Peyer's patch (tissue), 4 donors: ENCODE measurements at regions not wholly inside any gene's neighbourhood (a gene's known extent, or its start where the extent isn't known, plus 50 kb on each side); places are given as distances from the start of the nearest gene placed in this dataset.

ENCODE experiments used
- POLR2A ChIP-seq, 2 donors: fragments of 450-650 bp; IDR thresholded peaks; one replicate each; pipeline ENCODE4 v1.5.1; 2017; ENCODE audit warnings: antibody characterized with exemption in 2 of 2, mild to moderate bottlenecking in 2 of 2, moderate library complexity in 2 of 2
- TF ChIP-seq, protein P1 (sequence below), 6 experiments: fragments of 450-650 bp in 4 of 6; fragments of 200-600 bp in 2 of 6; sonication (generic) in 1 of 6; IDR thresholded peaks; one replicate each; pipeline ENCODE4 v1.5.1; 2017 to 2019; ENCODE audit warnings: antibody characterized with exemption in 6 of 6, mild to moderate bottlenecking in 3 of 6, moderate library complexity in 1 of 6

DNA sequence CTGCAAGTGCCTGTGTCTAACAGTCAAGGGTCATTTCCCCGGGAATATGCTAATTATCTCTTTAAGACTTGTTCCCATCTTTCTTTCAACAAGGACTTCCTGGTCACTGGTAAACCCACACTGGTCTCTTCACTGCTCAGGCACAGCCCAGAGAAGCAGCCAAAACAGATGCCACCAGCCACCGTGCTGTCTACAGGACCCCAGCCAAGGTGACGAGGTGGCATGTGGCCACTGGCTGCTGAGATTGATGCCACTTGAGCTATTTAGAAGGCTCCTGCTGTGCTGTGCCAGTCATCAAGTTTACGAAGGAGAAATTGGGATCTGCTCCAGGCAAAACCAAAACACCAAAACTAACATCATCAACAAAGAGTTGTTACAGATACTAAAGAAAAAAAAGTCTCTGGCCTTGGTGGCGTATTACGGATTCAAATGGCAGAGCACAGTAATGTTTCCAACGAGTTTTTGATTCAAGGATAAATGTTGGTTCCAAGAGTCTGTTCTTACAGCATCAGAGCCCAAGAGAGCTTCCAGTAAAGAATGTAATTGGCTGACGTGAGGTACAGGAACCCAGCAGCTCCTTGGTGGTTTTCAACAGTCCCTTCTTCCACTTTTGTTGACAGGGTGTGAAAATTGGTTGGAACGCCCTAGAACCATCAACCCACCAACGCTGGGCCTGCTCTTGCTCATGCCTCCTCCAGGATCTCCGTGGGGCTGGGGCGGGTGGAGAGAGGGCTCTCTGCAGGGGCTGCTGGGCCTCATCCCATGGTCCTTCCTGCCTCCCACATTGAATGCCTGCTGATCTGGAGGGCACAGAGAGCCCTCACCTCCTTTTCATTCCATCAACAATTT lies 63.7 kb upstream of the ZCCHC2 start:
- TF ChIP-seq, protein P1, sequence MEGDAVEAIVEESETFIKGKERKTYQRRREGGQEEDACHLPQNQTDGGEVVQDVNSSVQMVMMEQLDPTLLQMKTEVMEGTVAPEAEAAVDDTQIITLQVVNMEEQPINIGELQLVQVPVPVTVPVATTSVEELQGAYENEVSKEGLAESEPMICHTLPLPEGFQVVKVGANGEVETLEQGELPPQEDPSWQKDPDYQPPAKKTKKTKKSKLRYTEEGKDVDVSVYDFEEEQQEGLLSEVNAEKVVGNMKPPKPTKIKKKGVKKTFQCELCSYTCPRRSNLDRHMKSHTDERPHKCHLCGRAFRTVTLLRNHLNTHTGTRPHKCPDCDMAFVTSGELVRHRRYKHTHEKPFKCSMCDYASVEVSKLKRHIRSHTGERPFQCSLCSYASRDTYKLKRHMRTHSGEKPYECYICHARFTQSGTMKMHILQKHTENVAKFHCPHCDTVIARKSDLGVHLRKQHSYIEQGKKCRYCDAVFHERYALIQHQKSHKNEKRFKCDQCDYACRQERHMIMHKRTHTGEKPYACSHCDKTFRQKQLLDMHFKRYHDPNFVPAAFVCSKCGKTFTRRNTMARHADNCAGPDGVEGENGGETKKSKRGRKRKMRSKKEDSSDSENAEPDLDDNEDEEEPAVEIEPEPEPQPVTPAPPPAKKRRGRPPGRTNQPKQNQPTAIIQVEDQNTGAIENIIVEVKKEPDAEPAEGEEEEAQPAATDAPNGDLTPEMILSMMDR (IDR thresholded peaks at IDR 0.05) = no peak
- no peak for TF ChIP-seq POLR2A (IDR thresholded peaks at IDR 0.05)
